ENCODE measurements at regions not wholly inside any gene's neighbourhood (a gene's known extent, or its start where the extent isn't known, plus 50 kb on each side); places are given as distances from the start of the nearest gene placed in this dataset.
"Not testable (repeated sequence)": the region's sequence is repeated elsewhere in the genome, so short reads cannot be mapped to it uniquely, and the experiment has no call there.

DNA sequence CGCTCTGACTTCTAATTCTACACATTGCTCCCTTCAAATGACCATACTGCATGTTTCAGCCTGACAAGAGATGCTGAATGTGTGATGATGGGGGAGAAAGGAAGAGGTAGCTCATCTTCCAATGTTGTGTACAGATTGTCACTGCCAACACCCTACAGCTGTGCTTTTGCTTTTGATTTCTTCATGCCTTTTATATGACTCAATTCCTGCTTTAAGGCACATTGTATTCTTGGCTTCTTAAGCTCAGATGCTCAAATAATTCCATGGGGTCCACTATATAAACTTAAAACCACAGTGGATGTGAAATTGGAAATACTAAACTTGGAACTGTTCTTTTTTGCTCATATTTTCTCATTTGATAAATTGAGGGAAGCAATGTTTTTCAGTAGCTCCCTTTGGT lies 183.2 kb upstream of the WDFY3 start:
- DNase-seq (ENCODE audit: low spot score): no peak
- in situ Hi-C loops (cut with HindIII; ENCODE audit: low sequenced_read_pairs): no loop called here

- DNase-seq (ENCODE audit: low spot score): no peak
- in situ Hi-C loops (cut with HindIII; ENCODE audit: low sequenced_read_pairs): no loop called here
Measured at GRCh38 chr4:85151371-85151770, 184.9 kb upstream of the WDFY3 start.

DNA sequence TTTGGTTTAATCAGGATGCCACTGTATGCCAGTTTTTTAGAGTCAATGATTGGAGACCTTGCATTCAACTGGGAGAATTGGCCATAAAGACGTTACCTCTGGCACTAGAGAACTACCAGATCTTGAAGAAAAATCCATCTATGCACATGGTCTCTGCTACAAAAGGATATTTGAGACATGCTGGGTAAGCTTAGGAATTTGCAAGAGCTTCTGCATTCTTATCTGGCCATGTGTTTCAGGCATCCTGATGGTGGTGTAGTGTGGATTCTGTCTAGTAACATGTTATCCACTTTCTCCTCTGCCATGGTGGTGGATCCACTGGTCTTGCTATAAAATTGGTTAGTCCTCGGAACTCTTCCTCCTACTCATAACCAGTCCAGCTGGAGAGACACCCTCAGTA lies 185.3 kb upstream of the WDFY3 start:
- no peak for DNase-seq (ENCODE audit: low spot score)

DNA sequence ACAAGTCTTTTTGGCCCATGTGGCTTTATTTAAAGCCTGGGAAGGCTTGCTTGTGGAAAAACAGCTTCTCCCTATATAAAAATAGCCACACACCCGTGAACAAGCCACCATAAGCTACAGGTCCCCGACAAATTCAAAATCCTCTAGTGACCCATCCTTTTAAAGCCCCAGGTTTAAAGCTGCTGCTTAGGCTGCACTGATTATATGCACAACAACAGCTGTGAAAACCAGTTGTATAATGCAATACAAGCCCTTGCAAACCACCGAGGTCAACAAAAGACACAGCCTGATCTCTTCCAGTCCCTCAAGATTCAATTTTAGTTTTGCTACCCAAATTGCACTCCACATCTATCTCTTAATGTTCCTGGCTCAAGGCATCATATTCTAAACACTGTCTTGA lies 186.0 kb upstream of the WDFY3 start:
- no peak for DNase-seq (ENCODE audit: low spot score)
- in situ Hi-C loops (cut with HindIII; ENCODE audit: low sequenced_read_pairs): no loop called here

More for the DNA sequence above, 185.3 kb upstream of the WDFY3 start:
- in situ Hi-C loops (cut with HindIII; ENCODE audit: low sequenced_read_pairs): no loop called here

DNA sequence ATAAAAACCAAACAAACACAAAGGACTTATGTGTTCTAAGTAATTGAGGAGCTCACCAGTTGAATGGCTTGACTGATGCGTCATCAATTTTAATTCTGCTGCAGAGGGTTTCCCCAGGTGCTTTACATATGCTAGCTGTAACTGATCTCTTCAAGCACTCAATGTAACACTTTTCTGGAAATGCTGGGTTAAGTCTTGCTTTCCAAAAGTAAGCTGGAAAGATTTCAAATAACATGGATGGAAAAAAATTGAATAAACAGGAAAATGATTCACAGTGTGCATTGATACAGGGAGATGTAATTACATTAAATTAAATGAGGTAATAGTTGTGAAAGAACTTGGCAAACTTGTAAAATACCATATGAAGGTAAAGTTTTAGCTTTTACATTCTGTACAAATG lies 186.7 kb upstream of the WDFY3 start:
- in situ Hi-C loops (cut with HindIII; ENCODE audit: low sequenced_read_pairs): no loop called here
- no peak for DNase-seq (ENCODE audit: low spot score)

DNA sequence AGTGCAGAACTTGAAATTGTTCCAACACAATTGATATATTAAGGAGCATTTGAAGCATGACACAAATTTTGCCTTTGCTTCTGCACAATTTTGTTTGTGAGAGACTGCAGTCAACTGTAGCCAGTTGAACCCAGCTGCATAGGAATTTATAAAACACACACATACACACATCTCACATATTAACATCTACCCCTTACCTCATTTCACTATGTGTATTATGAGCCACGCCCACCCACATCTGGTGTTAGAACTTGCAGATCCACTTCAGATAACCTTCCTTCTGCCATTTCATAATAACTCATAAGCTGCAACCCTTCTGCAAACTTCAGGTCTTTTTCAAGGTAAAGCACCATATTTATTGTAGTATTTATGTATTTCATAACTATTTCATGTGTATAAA lies 188.1 kb upstream of the WDFY3 start:
- in situ Hi-C loops (cut with HindIII; ENCODE audit: low sequenced_read_pairs): no loop called here
- no peak for DNase-seq (ENCODE audit: low spot score)

DNA sequence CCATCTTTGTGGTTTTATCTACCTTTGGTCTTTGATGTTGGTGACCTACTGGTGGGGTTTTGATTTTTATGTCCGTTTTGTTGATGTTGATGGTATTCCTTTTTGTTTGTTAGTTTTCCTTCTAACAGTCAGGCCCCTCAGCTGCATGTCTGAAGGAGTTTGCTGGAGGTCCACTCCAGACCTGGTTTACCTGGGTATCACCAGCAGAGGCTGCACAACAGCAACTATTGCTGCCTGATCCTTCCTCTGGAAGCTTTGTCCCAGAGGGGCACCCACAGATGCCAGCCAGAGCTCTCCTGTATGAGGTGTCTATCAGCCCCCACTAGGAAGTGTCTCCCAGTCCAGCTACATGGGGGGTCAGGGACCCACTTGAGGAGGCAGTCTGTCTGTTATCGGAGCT lies 199.3 kb upstream of the WDFY3 start:
- in situ Hi-C loops (cut with HindIII; ENCODE audit: low sequenced_read_pairs): no loop called here
- no peak for DNase-seq (ENCODE audit: low spot score)

GRCh38 chr4:85166318-85166717 lies 199.8 kb upstream of the WDFY3 start:
- in situ Hi-C loops (cut with HindIII; ENCODE audit: low sequenced_read_pairs): no loop called here
- DNase-seq (ENCODE audit: low spot score): no peak

- in situ Hi-C loops (cut with HindIII; ENCODE audit: low sequenced_read_pairs): no loop called here
- DNase-seq (ENCODE audit: low spot score): no peak
Measured at GRCh38 chr4:85168234-85168834, 201.8 kb upstream of the WDFY3 start.

- no peak for DNase-seq (ENCODE audit: low spot score)
- in situ Hi-C loops (cut with HindIII; ENCODE audit: low sequenced_read_pairs): no loop called here
Measured at GRCh38 chr4:85170241-85170640, 203.8 kb upstream of the WDFY3 start.

GRCh38 chr4:85175190-85175589 lies 208.7 kb upstream of the WDFY3 start:
- in situ Hi-C loops (cut with HindIII; ENCODE audit: low sequenced_read_pairs): no loop called here
- DNase-seq (ENCODE audit: low spot score): no peak

DNA sequence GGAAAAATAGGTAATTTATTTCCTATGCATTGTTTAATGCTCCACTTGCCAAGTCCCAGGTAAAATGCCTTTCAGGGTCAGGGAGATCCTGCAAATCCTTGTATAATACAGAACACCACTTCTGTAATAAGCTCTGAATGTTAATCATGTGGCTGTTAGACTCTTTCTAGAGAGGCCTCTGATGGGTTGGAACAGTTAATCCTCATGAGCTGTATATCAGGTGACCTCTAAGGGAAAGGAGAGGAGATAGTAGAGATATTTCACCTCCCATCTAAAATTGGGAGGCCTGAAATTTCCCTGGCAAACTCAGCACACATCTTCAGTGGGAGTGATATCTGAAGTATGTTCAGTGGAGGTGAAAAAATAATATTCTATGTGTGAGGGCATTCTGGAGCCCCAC lies 210.6 kb upstream of the WDFY3 start:
- no peak for DNase-seq (ENCODE audit: low spot score)
- in situ Hi-C loops (cut with HindIII; ENCODE audit: low sequenced_read_pairs): no loop called here

GRCh38 chr4:85177679-85178078 lies 211.2 kb upstream of the WDFY3 start:
- DNase-seq (ENCODE audit: low spot score): no peak
- in situ Hi-C loops (cut with HindIII; ENCODE audit: low sequenced_read_pairs): no loop called here

- in situ Hi-C loops (cut with HindIII; ENCODE audit: low sequenced_read_pairs): no loop called here
- no peak for DNase-seq (ENCODE audit: low spot score)
Measured at GRCh38 chr4:85180533-85180932, 214.0 kb upstream of the WDFY3 start.

DNA sequence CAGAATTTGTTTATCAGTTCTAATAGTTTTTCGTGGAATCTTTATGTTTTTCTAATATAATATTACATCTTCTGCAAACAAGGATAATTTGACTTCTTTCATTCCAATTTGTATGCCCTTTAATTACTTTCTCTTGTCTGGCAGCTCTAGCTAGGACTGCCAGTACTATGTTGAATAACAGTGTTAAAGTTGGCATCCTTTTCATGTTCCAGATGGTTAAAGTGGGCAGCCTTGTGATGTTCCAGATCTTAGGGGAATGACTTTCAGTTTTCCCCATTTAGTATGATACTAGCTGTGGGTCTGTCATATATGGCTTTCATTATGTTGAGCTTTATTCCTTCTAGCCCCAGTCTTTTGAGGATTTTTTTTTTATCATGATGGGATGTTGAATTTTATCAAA lies 220.6 kb upstream of the WDFY3 start:
- DNase-seq (ENCODE audit: low spot score): no peak
- in situ Hi-C loops (cut with HindIII; ENCODE audit: low sequenced_read_pairs): no loop called here

DNA sequence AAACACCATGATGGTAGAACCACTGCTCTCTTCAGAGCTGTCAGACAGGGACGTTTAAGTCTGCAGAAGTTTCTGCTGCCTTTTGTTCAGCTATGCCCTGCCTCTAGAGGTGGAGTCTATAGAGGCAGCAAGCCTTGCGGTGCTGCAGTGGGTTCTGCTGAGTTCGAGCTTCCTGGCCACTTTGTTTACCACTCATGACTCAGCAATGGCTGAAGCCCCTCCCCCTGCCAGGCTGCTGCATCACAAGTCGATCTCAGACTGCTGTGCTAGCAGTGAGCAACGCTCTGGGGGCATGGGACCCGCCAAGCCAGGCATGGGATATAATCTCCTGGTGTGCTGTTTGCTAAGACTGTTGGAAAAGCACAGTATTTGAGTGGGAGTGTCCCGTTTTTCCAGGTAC lies 229.5 kb upstream of the WDFY3 start:
- DNase-seq (ENCODE audit: low spot score); in situ Hi-C loops (cut with HindIII; ENCODE audit: low sequenced_read_pairs): not testable (repeated sequence)

- in situ Hi-C loops (cut with HindIII; ENCODE audit: low sequenced_read_pairs): no loop called here
- no peak for DNase-seq (ENCODE audit: low spot score)
Measured at GRCh38 chr4:85200106-85200505, 233.6 kb upstream of the WDFY3 start.

DNA sequence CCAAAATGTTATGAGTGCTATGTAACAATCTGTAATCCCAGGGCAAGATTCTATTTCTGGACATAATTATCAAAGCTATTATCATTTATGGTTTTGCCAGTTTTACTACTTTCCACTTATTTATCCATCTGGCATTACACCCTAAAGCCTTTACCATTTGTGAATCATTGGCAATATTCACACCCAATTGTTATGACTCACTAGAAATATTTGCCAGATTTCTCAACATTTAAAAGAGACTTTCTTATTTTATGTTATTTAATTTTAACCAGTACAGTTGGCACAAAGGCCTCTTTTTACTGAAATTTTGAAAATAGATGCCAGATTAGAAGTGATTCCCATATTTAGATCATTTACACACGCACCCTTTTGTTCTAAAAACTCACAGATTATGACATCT lies 242.7 kb upstream of the WDFY3 start:
- DNase-seq (ENCODE audit: low spot score): no peak
- in situ Hi-C loops (cut with HindIII; ENCODE audit: low sequenced_read_pairs): no loop called here

DNA sequence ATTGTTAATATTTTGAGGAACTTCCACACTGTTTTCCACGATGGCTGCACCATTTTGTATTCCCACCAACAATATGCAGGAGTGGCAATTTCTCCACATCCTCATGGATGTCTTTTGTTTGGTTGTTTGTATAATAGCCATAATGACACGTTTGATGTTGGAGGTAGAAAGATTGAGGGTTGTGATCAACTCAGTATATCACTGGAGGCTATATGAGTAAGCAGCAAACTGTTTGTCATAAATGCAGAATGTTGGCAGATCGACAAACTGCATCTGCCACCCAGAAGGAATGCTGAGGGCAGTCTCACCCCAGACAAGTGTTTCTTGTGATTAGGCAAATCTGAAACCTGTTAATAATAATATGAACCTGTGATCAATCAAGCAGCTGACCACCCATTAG lies 243.9 kb upstream of the WDFY3 start:
- in situ Hi-C loops (cut with HindIII; ENCODE audit: low sequenced_read_pairs): no loop called here
- no peak for DNase-seq (ENCODE audit: low spot score)

DNA sequence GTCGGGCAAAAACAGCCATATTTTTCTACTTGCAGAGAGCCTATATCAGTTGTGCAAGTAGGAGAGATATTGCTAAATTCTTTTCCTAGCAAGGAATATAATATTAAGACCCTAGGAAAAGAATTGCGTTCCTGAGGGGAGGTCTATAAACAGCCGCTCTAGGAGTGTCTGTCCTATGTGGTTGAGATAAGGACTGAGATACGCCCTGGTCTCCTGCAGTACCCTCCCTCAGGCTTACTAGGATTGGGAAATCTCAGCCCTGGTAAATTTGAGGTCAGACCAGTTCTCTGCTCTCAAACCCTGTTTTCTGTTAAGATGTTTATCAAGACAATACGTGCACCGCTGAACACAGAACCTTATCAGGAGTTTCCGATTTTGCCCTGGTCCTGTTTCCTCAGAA lies 250.1 kb upstream of the WDFY3 start:
- in situ Hi-C loops (cut with HindIII; ENCODE audit: low sequenced_read_pairs); DNase-seq (ENCODE audit: low spot score): not testable (repeated sequence)

GRCh38 chr4:85218756-85219155 lies 252.3 kb upstream of the WDFY3 start:
- in situ Hi-C loops (cut with HindIII; ENCODE audit: low sequenced_read_pairs): no loop called here
- DNase-seq (ENCODE audit: low spot score): no peak

DNA sequence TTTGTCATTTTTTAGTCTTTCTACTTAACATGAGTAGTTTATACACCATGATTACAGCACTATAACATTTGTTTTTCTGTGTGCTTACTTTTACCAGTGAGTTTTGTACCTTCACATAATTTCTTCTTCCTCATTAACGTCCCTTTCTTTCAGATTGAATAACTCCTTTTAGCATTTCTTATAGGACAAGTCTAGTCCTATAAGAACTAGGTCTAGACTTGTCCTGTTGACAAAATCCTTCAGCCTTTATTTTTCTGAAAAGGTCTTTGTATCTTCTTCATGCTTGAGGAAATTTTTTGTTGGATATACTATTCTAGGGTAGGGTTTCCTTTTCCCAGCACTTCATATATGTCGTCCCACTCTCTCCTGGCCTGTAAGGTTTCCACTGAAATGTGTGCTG lies 253.3 kb upstream of the ARHGAP24 start:
- no peak for DNase-seq (ENCODE audit: low spot score)
- in situ Hi-C loops (cut with HindIII; ENCODE audit: low sequenced_read_pairs): no loop called here
